Esophagus squamous epithelium (tissue), 4 donors: ENCODE measurements at regions not wholly inside any gene's neighbourhood (a gene's known extent, or its start where the extent isn't known, plus 50 kb on each side); places are given as distances from the start of the nearest gene placed in this dataset.

Experiments used
- CTCF ChIP-seq, 6 experiments: fragments of 450-650 bp in 4 of 6; fragments of 200-600 bp in 2 of 6; sonication (generic) in 2 of 6; IDR thresholded peaks; one replicate each; pipeline ENCODE4 v1.5.1; 2016 to 2019; ENCODE audit warnings: antibody characterized with exemption in 6 of 6, mild to moderate bottlenecking in 4 of 6, moderate library complexity in 4 of 6
- POLR2A ChIP-seq, 4 donors: fragments of 450-650 bp; IDR thresholded peaks; one replicate each; pipeline ENCODE4 v1.6.1; 2017; ENCODE audit warnings: antibody characterized with exemption in 4 of 4, mild to moderate bottlenecking in 4 of 4, moderate library complexity in 3 of 4

GRCh38 chr20:22802296-22802695, 217.9 kb upstream of the FOXA2 start:
- TF ChIP-seq POLR2A (IDR thresholded peaks at IDR 0.05), result no peak
- no peak for TF ChIP-seq CTCF (IDR thresholded peaks at IDR 0.05)
